ENCODE measurements at regions not wholly inside any gene's neighbourhood (a gene's known extent, or its start where the extent isn't known, plus 50 kb on each side); places are given as distances from the start of the nearest gene placed in this dataset.

- 95% methylated on average over 4 of the region's 4 CpGs for WGBS
- no peaks in the 10 kb centered on the region for H3K9me3 ChIP-seq (ENCODE audit: control insufficient read depth, low read length)
- ATAC-seq (no peak), DNase-seq (no peak)
- no peaks in the 10 kb centered on the region for H3K4me1 ChIP-seq (ENCODE audit: control insufficient read depth, insufficient read depth, low read length)
- no peaks in the 10 kb centered on the region for H3K27me3 ChIP-seq (ENCODE audit: control insufficient read depth, insufficient read depth)
- intact Hi-C loops (cut with DNase I): no loop called here
- no peak overlapping the region for H3K4me3 ChIP-seq (ENCODE audit: low read length)
- no peak overlapping the region for H3K27ac ChIP-seq (ENCODE audit: low read length)
Measured at GRCh38 chr4:38539501-38539900, 124.5 kb upstream of the KLF3 start.

- Histone ChIP-seq H3K4me3 (ENCODE audit: low read length) (no peak overlapping the region), H3K27ac (ENCODE audit: low read length) (no peak overlapping the region), H3K27me3 (ENCODE audit: control insufficient read depth, insufficient read depth) (no peaks in the 10 kb centered on the region), H3K4me1 (ENCODE audit: control insufficient read depth, insufficient read depth, low read length) (no peaks in the 10 kb centered on the region), H3K9me3 (ENCODE audit: control insufficient read depth, low read length) (no peaks in the 10 kb centered on the region)
- DNase-seq: no peak
- no peak for ATAC-seq
- intact Hi-C loops (cut with DNase I): no loop called here
- 88% methylated on average over 2 of the region's 2 CpGs for WGBS
Measured at GRCh38 chr4:38547052-38547451, 116.9 kb upstream of the KLF3 start.

DNA sequence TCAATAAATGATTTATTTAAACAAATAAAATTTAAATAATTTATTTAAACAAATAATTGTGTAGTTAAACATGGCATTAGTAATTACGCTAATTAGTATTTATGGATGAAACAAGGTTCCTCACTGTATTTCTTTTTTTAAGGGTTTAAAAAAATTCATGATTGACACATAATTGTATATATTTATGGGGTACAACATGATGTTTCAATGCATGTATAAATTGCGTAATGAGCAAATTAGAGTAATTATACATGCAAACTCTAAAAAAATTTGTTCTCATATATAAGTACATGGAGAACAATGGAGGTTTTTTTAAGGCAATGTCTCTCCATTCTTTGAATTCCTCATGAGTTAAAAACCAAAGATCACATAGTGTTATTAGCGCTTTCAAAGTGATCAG lies 115.7 kb upstream of the KLF3 start:
- Histone ChIP-seq H3K27ac (ENCODE audit: low read length) (no peak overlapping the region), H3K27me3 (ENCODE audit: control insufficient read depth, insufficient read depth) (no peaks in the 10 kb centered on the region), H3K4me3 (ENCODE audit: low read length) (no peak overlapping the region), H3K9me3 (ENCODE audit: control insufficient read depth, low read length) (no peaks in the 10 kb centered on the region), H3K4me1 (ENCODE audit: control insufficient read depth, insufficient read depth, low read length) (no peaks in the 10 kb centered on the region)
- WGBS: 99% methylated on average over 3 of the region's 3 CpGs
- intact Hi-C loops (cut with DNase I): no loop called here
- ATAC-seq (no peak), DNase-seq (no peak)

GRCh38 chr4:38559374-38559773 lies 104.6 kb upstream of the KLF3 start:
- 95% methylated on average over 6 of the region's 6 CpGs for WGBS
- H3K9me3 ChIP-seq (ENCODE audit: control insufficient read depth, low read length): no peaks in the 10 kb centered on the region
- DNase-seq (no peak), ATAC-seq (no peak)
- H3K27me3 ChIP-seq (ENCODE audit: control insufficient read depth, insufficient read depth): no peaks in the 10 kb centered on the region
- H3K4me1 ChIP-seq (ENCODE audit: control insufficient read depth, insufficient read depth, low read length): peaks cover 6% of the 10 kb centered on the region
- H3K27ac ChIP-seq (ENCODE audit: low read length): no peak overlapping the region
- H3K4me3 ChIP-seq (ENCODE audit: low read length): no peak overlapping the region
- intact Hi-C loops (cut with DNase I): no loop called here

- peaks cover 6% of the 10 kb centered on the region for H3K4me1 ChIP-seq (ENCODE audit: control insufficient read depth, insufficient read depth, low read length)
- DNase-seq: no peak
- WGBS: 86% methylated on average over 6 of the region's 6 CpGs
- H3K27me3 ChIP-seq (ENCODE audit: control insufficient read depth, insufficient read depth): no peaks in the 10 kb centered on the region
- no peaks in the 10 kb centered on the region for H3K9me3 ChIP-seq (ENCODE audit: control insufficient read depth, low read length)
- H3K4me3 ChIP-seq (ENCODE audit: low read length): no peak overlapping the region
- intact Hi-C loops (cut with DNase I): no loop called here
- no peak overlapping the region for H3K27ac ChIP-seq (ENCODE audit: low read length)
- ATAC-seq: no peak
Measured at GRCh38 chr4:38560340-38560739, 103.7 kb upstream of the KLF3 start.

DNA sequence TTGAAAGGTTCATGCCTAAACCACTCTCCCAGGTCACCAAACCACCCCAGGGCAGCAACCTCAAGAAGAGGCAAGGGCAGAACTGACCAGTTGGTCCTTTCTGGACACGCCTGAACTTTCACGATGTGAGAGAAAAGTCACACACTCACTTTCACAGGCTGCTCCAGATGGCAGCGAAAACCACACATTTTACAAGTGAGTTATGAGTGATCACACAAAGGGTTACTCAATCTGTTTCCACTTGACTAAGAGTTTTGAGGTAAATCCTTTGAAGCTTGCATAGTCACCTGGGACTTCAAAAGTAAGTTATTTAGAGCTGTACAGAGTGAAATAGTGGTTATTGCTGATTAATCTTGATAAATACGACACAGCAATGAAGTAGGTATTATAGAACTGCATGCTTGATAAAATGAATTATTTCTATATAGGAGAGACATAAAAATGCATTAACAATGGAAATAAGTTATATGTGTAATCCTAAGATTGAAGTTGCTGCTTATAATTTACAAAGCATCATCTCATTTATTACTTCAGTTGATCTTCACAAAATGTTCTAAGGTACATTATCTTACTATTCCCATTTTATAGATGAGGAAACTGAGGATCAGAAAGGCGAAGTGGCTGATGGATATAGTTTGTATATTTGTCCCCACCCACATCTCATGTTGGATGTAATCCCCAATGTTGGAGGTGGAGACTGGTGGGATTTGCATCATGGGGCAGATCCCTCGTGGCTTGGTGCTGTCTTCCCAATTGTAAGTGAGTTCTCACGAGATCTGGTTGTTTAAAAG lies 103.0 kb upstream of the KLF3 start:
- Histone ChIP-seq H3K9me3 (ENCODE audit: control insufficient read depth, low read length) (no peaks in the 10 kb centered on the region), H3K4me1 (ENCODE audit: control insufficient read depth, insufficient read depth, low read length) (peaks cover 6% of the 10 kb centered on the region), H3K27ac (ENCODE audit: low read length) (no peak overlapping the region), H3K27me3 (ENCODE audit: control insufficient read depth, insufficient read depth) (no peaks in the 10 kb centered on the region), H3K4me3 (ENCODE audit: low read length) (no peak overlapping the region)
- WGBS: 90% methylated on average over 7 of the region's 7 CpGs
- intact Hi-C loops (cut with DNase I): no loop called here
- DNase-seq (no peak), ATAC-seq (no peak)

GRCh38 chr4:38562751-38563198 lies 101.2 kb upstream of the KLF3 start:
- peak; percentile 92 to 96 for ATAC-seq
- intact Hi-C loops (cut with DNase I): no loop called here
- no peak overlapping the region for H3K4me3 ChIP-seq (ENCODE audit: low read length)
- no peaks in the 10 kb centered on the region for H3K9me3 ChIP-seq (ENCODE audit: control insufficient read depth, low read length)
- no peaks in the 10 kb centered on the region for H3K27me3 ChIP-seq (ENCODE audit: control insufficient read depth, insufficient read depth)
- no peak overlapping the region for H3K27ac ChIP-seq (ENCODE audit: low read length)
- peak; percentile 65 to 74 (median 70) for DNase-seq
- H3K4me1 ChIP-seq (ENCODE audit: control insufficient read depth, insufficient read depth, low read length): peaks cover 6% of the 10 kb centered on the region
- WGBS: 23% methylated on average over 4 of the region's 4 CpGs

DNA sequence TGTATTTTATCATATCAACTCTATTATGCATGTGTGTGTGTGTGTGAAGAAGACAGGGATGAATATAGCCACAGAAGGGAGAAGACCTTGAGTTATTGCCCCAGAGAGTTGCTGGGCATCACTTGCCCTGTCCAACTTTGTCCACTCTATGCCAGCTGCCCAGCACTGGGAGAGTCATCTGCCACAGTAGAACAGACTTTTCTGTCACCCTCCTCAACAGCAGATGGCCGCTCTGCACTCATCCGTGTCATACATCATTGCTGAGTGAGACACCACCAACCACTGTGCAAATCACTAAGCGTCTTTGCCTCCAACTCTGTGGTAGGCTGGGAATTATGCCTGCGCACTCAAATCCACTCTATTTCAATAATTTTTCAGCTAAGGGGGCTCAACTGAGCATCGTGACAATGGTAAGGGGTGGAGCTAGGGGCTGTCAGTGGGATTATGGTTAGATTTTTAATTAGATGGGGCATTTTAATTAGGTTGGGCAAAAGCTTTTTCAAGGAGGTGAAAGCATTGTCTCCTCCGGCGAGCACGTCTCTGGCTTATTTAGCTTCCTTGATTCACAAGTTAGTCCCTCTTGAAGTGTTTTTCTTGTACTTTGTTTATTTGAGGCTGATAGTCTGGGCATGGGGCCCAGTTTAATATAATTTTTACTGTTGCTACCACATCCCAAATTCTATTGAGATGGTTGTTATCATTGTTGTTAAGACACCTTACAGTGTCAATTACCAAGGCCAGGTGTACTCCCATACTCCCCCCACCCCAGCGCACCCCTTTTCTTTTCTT lies 100.1 kb upstream of the KLF3 start:
- intact Hi-C loops (cut with DNase I): no loop called here
- Histone ChIP-seq H3K4me3 (ENCODE audit: low read length) (no peak overlapping the region), H3K9me3 (ENCODE audit: control insufficient read depth, low read length) (no peaks in the 10 kb centered on the region), H3K4me1 (ENCODE audit: control insufficient read depth, insufficient read depth, low read length) (peaks cover 6% of the 10 kb centered on the region), H3K27me3 (ENCODE audit: control insufficient read depth, insufficient read depth) (no peaks in the 10 kb centered on the region), H3K27ac (ENCODE audit: low read length) (no peak overlapping the region)
- 71% methylated on average over 9 of the region's 9 CpGs for WGBS
- no peak for ATAC-seq
- no peak for DNase-seq

DNA sequence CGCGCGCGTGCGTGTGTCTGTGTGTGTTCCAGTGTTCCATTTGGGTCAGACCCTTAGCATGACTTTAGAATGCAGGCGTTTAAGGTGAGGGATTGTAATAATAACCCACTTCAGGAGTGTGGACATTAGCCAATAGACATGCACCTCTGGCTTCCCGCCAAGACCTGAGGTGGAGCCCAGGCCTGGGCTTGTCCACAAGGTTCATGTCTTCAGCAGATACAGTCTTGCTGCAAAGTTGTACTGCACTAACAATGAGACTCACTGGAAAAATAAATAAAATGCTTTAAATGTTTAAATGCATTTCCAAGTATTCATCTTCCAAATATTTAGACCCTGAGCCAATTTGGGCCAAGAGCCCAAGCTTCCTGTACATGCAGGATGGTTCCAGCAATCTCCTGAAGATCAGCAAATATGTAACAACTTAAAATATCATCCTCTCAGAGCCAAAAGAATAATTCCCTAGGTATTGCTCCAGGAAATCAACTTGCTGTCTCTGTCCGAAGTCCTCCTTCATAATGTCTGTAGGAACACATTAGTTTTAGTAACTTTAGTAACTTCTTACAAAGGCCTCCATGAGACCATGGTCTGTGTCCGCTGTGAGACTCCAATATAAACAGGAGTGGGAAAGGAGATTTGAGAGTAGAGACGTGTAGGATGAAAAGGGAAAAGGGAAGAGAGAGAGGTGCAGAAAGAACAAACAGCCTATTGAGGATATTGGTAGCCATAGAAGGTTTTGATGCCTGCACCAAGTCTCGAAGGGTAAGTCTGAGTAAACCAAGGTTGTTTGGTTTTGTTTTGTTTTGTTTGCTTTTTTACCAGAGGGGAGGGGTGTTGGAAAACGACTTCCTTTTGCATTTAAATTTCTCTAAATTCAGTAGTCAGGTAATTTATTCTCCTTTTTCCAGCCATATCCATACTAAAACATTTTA lies 98.5 kb upstream of the KLF3 start:
- Histone ChIP-seq H3K4me1 (ENCODE audit: control insufficient read depth, insufficient read depth, low read length) (peaks cover 6% of the 10 kb centered on the region), H3K27me3 (ENCODE audit: control insufficient read depth, insufficient read depth) (no peaks in the 10 kb centered on the region), H3K9me3 (ENCODE audit: control insufficient read depth, low read length) (no peaks in the 10 kb centered on the region), H3K27ac (ENCODE audit: low read length) (no peak overlapping the region), H3K4me3 (ENCODE audit: low read length) (no peak overlapping the region)
- DNase-seq (peak in 2 of 3 donors; percentile 31 to 76), ATAC-seq (peak; percentile 26)
- intact Hi-C loops (cut with DNase I): no loop called here
- 58% methylated on average over 12 of the region's 12 CpGs for WGBS

DNA sequence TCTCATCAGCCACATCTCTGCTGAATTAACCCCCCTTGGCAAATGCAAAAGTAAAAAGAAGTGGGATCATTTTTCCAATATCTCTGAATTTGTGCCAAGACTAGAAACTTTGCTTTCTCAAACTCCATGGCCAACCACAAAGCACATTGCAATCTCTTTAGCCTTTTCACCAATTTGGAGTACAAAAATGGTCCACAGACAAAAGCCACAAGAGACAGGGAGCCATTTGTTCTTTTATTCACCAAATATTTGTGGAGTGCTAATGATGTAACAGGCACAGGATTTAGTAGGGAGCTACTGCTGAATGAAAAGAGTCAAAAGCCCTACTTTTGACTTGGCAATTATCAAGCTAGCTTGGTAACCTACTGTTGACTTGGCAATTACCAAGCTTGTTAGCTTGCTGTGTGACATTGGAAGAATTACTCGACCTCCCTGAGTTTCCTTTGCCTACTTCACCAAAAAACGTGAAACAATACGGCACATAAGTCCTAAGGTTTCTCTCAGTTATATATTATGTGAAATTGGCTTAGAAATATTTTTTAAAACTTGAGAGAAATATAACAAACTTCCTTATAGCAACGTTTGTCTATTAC lies 97.1 kb upstream of the KLF3 start:
- no peaks in the 10 kb centered on the region for H3K9me3 ChIP-seq (ENCODE audit: control insufficient read depth, low read length)
- DNase-seq: no peak
- intact Hi-C loops (cut with DNase I): no loop called here
- H3K4me1 ChIP-seq (ENCODE audit: control insufficient read depth, insufficient read depth, low read length): peaks cover 6% of the 10 kb centered on the region
- no peak overlapping the region for H3K27ac ChIP-seq (ENCODE audit: low read length)
- no peaks in the 10 kb centered on the region for H3K27me3 ChIP-seq (ENCODE audit: control insufficient read depth, insufficient read depth)
- WGBS: 95% methylated on average over 4 of the region's 4 CpGs
- no peak overlapping the region for H3K4me3 ChIP-seq (ENCODE audit: low read length)
- no peak for ATAC-seq

Data from right cardiac atrium (tissue), 5 donors.